ENCODE measurements at regions not wholly inside any gene's neighbourhood (a gene's known extent, or its start where the extent isn't known, plus 50 kb on each side); places are given as distances from the start of the nearest gene placed in this dataset.
"Not testable (repeated sequence)": the region's sequence is repeated elsewhere in the genome, so short reads cannot be mapped to it uniquely, and the experiment has no call there.

GRCh38 chrY:19456855-19457448, 287.6 kb downstream of the KDM5D start:
- TF ChIP-seq CTCF (IDR thresholded peaks at IDR 0.05; ENCODE audit: insufficient read depth, low read length, missing control alignments) = no peak
- DNase-seq (ENCODE audit: low read depth, low spot score) = no peak
- ChIA-PET CTCF (no interaction called here), POLR2A (no interaction called here)
- H3K4me3 ChIP-seq (ENCODE audit: low read depth, low read length) = no peak overlapping the region

DNA sequence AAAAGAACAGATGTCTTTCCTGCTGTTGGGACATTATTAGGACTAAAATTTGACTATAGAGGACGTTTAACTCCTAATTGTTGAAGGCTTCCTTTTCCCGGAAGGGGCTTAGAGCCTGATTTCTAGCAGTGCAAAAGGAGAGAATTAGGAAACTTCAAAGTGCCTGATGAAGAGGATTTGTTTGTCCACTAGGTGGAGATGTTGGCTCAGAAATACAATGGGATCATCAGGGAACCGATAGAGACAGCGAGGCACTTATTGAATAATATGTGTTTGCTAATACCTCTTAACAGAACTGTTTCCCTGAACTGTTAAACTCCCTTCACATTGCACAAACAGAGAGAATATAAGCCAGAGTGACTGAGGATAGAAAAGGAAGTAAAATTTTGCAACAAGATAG, 311.5 kb downstream of the KDM5D start:
- TF ChIP-seq CTCF (IDR thresholded peaks at IDR 0.05; ENCODE audit: insufficient read depth, low read length, missing control alignments) = peak; percentile 32
- ChIA-PET CTCF (interaction anchor here (1.2 kb wide), 1 partner anchor 13 kb away, joined by 3 read pairs; no protein-coding TSS in a partner anchor), POLR2A (no interaction called here)
- DNase-seq (ENCODE audit: low read depth, low spot score) = peak; percentile 0
- no peak overlapping the region for H3K4me3 ChIP-seq (ENCODE audit: low read depth, low read length)

DNA sequence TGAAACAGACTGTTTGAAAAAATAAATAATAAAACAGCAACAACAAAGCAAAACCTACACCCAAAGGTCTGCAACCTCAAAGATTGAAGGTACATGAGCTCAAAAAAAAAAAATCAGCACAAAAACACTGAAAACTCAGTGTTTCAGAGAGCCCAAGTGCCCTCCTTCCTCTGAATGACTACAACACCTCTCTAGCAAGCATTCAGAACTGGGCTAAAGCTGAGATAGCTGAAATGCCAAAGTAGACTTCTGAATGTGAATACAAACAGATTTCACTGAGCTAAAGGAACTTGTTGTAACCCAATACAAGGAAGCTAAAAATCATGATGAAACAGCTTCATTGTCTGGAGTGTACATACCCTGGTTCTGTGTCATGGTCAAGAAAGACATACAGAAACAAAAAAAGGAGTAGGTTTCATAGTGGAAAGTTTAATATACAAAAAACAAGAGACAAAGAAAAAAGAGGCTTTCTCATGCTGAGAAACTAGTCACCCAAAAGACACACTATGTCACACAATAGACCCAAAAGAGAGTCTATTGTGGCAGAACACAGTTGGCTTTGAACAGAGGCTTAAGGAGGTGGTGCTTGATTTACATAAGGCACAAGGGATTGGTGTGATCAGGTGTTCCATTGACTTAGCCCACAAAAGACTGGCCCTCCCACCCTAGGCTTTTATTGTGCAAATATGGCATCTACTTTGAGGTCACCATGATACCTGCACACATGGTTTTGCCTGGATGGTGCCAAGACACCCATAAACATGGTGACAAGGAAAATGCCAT, 316.6 kb downstream of the KDM5D start:
- DNase-seq (ENCODE audit: low read depth, low spot score) = no peak
- H3K4me3 ChIP-seq (ENCODE audit: low read depth, low read length) = no peak overlapping the region
- ChIA-PET POLR2A (no interaction called here), CTCF (no interaction called here)
- TF ChIP-seq CTCF (IDR thresholded peaks at IDR 0.05; ENCODE audit: insufficient read depth, low read length, missing control alignments) = no peak

- CTCF ChIA-PET; POLR2A ChIA-PET; DNase-seq (ENCODE audit: low read depth, low spot score); H3K4me3 ChIP-seq (ENCODE audit: low read depth, low read length): not testable (repeated sequence)
Measured at GRCh38 chrY:19427191-19427590, 317.3 kb downstream of the KDM5D start.

- TF ChIP-seq CTCF (IDR thresholded peaks at IDR 0.05; ENCODE audit: insufficient read depth, low read length, missing control alignments) = no peak
- no peak overlapping the region for H3K4me3 ChIP-seq (ENCODE audit: low read depth, low read length)
- DNase-seq (ENCODE audit: low read depth, low spot score) = no peak
- CTCF ChIA-PET = no interaction called here
- POLR2A ChIA-PET = no interaction called here
Measured at GRCh38 chrY:19410980-19411766, 333.4 kb downstream of the KDM5D start.

DNA sequence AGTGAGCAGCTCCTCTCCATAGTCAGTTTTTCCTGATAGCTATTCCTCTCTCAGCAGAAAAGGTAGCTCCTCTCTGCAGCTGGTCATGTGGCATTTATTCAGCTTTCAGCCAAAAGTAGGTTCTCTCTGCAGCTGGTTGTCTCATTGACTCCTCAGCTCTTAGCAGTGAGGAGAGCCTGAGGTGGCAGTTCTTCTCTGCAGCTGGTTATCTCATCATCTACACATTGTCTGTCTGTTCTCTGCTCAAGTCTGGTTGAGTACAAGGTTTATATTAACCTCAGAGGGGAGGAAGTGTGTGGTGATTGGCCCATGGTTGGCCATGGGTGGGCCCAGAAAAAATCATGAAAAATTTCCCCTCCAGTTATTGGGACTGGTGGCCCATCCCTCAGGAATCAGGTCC, 338.3 kb downstream of the KDM5D start:
- POLR2A ChIA-PET = no interaction called here
- H3K4me3 ChIP-seq (ENCODE audit: low read depth, low read length) = no peak overlapping the region
- no peak for DNase-seq (ENCODE audit: low read depth, low spot score)
- TF ChIP-seq CTCF (IDR thresholded peaks at IDR 0.05; ENCODE audit: insufficient read depth, low read length, missing control alignments) = no peak
- CTCF ChIA-PET = no interaction called here
